SK-N-SH treated with all-trans-retinoic acid at 6 μM for 48 hours (cell line): ENCODE measurements at regions not wholly inside any gene's neighbourhood (a gene's known extent, or its start where the extent isn't known, plus 50 kb on each side); places are given as distances from the start of the nearest gene placed in this dataset.

Experiments
- ATAC-seq: fragments of 200-7000 bp; cut with Tn5 transposase; 3 replicates; pipeline ENCODE4 v1.9.1; 2020; ENCODE audit warnings: mild to moderate bottlenecking, moderate library complexity
- ARNTL ChIP-seq: fragments of 450-650 bp; formaldehyde crosslinking; IDR thresholded peaks from 2 replicates; pipeline ENCODE4 v1.5.0; 2020; ENCODE audit warnings: low read depth, mild to moderate bottlenecking, moderate library complexity, borderline replicate concordance
- BACH2 ChIP-seq: fragments of 250-450 bp; sonication (Bioruptor Pico); IDR thresholded peaks from 2 replicates; pipeline ENCODE4 v1.9.0; 2021; ENCODE audit warnings: mild to moderate bottlenecking, borderline replicate concordance
- CSDC2 ChIP-seq: fragments of 250-450 bp; sonication (Bioruptor Pico); IDR thresholded peaks from 2 replicates; pipeline ENCODE4 v1.5.0; 2020; ENCODE audit warnings: mild to moderate bottlenecking, moderate library complexity
- ESRRG ChIP-seq: fragments of 250-450 bp; sonication (Bioruptor Pico); IDR thresholded peaks from 2 replicates; pipeline ENCODE4 v1.6.1; 2021; ENCODE audit warnings: mild to moderate bottlenecking
- GLIS3 ChIP-seq: fragments of 250-450 bp; sonication (Bioruptor Pico); IDR thresholded peaks from 2 replicates; pipeline ENCODE4 v1.5.0; 2020; ENCODE audit warnings: mild to moderate bottlenecking, moderate library complexity
- ISL1 ChIP-seq: fragments of 250-450 bp; sonication (Bioruptor Pico); IDR thresholded peaks from 2 replicates; pipeline ENCODE4 v2.1.2; 2022; ENCODE audit warnings: mild to moderate bottlenecking, moderate library complexity
- OSR1 ChIP-seq: fragments of 250-450 bp; sonication (Bioruptor Pico); IDR thresholded peaks from 2 replicates; pipeline ENCODE4 v1.8.0; 2022; ENCODE audit warnings: moderate library complexity, mild to moderate bottlenecking, inconsistent platforms
- PPARA ChIP-seq: fragments of 250-450 bp; sonication (Bioruptor Pico); IDR thresholded peaks from 2 replicates; pipeline ENCODE4 v1.5.0; 2020; ENCODE audit warnings: mild to moderate bottlenecking, borderline replicate concordance
- RARB ChIP-seq: fragments of 250-450 bp; sonication (Bioruptor Pico); IDR thresholded peaks from 2 replicates; pipeline ENCODE4 v1.8.0; 2021; ENCODE audit warnings: mild to moderate bottlenecking, moderate library complexity
- SNAI2 ChIP-seq: fragments of 250-450 bp; sonication (Bioruptor Pico); IDR thresholded peaks from 2 replicates; pipeline ENCODE4 v1.5.0; 2020; ENCODE audit warnings: mild to moderate bottlenecking, moderate library complexity
- TCF4 ChIP-seq: fragments of 250-450 bp; sonication (Bioruptor Pico); IDR thresholded peaks from 2 replicates; pipeline ENCODE4 v1.8.0; 2021; ENCODE audit warnings: mild to moderate bottlenecking, moderate library complexity, borderline replicate concordance
- TOX ChIP-seq: fragments of 250-450 bp; sonication (Bioruptor Pico); IDR thresholded peaks from 2 replicates; pipeline ENCODE4 v1.8.0; 2021; ENCODE audit warnings: mild to moderate bottlenecking, moderate library complexity, borderline replicate concordance
- ZC3H10 ChIP-seq: fragments of 250-450 bp; sonication (Bioruptor Pico); IDR thresholded peaks from 2 replicates; pipeline ENCODE4 v1.5.1; 2021; ENCODE audit warnings: mild to moderate bottlenecking, moderate library complexity
- ZFP3 ChIP-seq: fragments of 250-450 bp; sonication (Bioruptor Pico); IDR thresholded peaks from 2 replicates; pipeline ENCODE4 v1.5.0; 2020; ENCODE audit warnings: mild to moderate bottlenecking, moderate library complexity
- ZFP30 ChIP-seq: fragments of 450-650 bp; formaldehyde crosslinking; IDR thresholded peaks from 2 replicates; pipeline ENCODE4 v1.5.0; 2022; ENCODE audit warnings: mild to moderate bottlenecking, moderate library complexity
- ZNF565 ChIP-seq: fragments of 450-650 bp; formaldehyde crosslinking; conservative IDR thresholded peaks from 2 replicates; pipeline ENCODE4 v1.5.0; 2020; ENCODE audit warnings: low read depth, mild to moderate bottlenecking, moderate library complexity
- ZNF70 ChIP-seq: fragments of 450-650 bp; formaldehyde crosslinking; IDR thresholded peaks from 2 replicates; pipeline ENCODE4 v1.5.0; 2020; ENCODE audit warnings: mild to moderate bottlenecking, moderate library complexity
- ZNF8 ChIP-seq: fragments of 450-650 bp; formaldehyde crosslinking; IDR thresholded peaks from 2 replicates; pipeline ENCODE4 v1.5.0; 2020; ENCODE audit warnings: mild to moderate bottlenecking, moderate library complexity
- TF ChIP-seq, protein P1 (sequence below): fragments of 250-450 bp; sonication (Bioruptor Pico); IDR thresholded peaks from 2 replicates; pipeline ENCODE4 v1.8.0; 2021; ENCODE audit warnings: low read depth, mild to moderate bottlenecking, moderate library complexity, borderline replicate concordance
- TF ChIP-seq, protein P2 (sequence below): fragments of 250-450 bp; sonication (Bioruptor Pico); IDR thresholded peaks from 2 replicates; pipeline ENCODE4 v1.8.0; 2020; ENCODE audit warnings: mild to moderate bottlenecking, moderate library complexity, borderline replicate concordance
- TF ChIP-seq, protein P3 (sequence below): fragments of 250-450 bp; sonication (Bioruptor Pico); IDR thresholded peaks from 2 replicates; pipeline ENCODE4 v1.5.1; 2020; ENCODE audit warnings: low read depth, mild to moderate bottlenecking, moderate library complexity
- TF ChIP-seq, protein P4 (sequence below): fragments of 250-450 bp; sonication (Bioruptor Pico); IDR thresholded peaks from 2 replicates; pipeline ENCODE4 v1.5.0; 2020; ENCODE audit warnings: mild to moderate bottlenecking, moderate library complexity
- TF ChIP-seq, protein P5 (sequence below): fragments of 250-450 bp; sonication (Bioruptor Pico); IDR thresholded peaks from 2 replicates; pipeline ENCODE4 v1.5.1; 2021; ENCODE audit warnings: mild to moderate bottlenecking, moderate library complexity

DNA sequence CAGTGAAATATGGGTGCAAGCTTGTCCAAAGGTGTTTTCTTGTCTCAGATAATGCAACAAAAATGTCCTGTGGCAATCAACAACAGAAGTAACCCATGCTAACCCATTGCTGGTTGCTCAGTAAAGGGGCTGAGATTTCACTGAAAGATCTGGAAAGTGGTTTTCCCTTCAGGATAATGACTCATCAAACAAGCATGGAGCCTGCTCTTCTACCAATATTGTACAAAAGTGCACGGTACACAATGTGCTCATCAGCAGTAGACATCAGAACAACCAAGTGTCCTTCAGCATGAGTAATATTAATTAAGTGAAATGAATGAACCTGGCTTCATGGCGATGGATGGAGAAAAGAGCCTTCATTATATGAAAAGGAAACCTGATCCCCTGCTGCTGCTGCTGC lies 287.1 kb upstream of the NEBL start:
- no peak for TF ChIP-seq ZFP3 (CRISPR knock-in tag)
- TF ChIP-seq ISL1 (CRISPR knock-in tag), result peak; percentile 61
- no peak for ATAC-seq

DNA sequence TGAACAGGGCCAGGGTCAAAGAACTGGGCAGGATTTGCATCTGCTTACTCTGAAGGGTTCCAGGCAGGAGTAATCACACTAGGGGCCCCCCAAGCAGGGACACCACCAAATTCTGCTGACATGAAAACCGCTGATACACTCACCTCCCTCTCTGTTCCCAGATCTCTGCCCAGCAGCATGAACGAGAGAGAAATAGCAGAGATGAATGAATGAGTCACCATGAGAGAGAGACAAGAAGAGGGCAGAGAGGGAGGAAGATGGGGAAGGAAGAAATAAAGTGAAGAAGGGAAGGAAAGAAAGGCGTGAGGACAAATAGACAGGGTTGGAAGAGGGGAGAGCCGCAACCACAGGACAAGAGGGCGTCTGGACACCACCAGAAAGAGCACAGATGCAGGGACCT lies 285.9 kb upstream of the NEBL start:
- no peak for ATAC-seq
- TF ChIP-seq ESRRG (CRISPR knock-in tag), result no peak
- no peak for TF ChIP-seq ISL1 (CRISPR knock-in tag)
- no peak for TF ChIP-seq RARB (CRISPR knock-in tag)
- no peak for TF ChIP-seq TCF4 (CRISPR knock-in tag)
- no peak for TF ChIP-seq BACH2 (CRISPR knock-in tag)
- TF ChIP-seq, protein P1, sequence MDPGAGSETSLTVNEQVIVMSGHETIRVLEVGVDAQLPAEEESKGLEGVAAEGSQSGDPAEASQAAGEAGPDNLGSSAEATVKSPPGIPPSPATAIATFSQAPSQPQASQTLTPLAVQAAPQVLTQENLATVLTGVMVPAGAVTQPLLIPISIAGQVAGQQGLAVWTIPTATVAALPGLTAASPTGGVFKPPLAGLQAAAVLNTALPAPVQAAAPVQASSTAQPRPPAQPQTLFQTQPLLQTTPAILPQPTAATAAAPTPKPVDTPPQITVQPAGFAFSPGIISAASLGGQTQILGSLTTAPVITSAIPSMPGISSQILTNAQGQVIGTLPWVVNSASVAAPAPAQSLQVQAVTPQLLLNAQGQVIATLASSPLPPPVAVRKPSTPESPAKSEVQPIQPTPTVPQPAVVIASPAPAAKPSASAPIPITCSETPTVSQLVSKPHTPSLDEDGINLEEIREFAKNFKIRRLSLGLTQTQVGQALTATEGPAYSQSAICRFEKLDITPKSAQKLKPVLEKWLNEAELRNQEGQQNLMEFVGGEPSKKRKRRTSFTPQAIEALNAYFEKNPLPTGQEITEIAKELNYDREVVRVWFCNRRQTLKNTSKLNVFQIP (CRISPR knock-in tag), result no peak
- no peak for TF ChIP-seq ZFP30 (CRISPR knock-in tag)
- no peak for TF ChIP-seq ZNF8 (CRISPR knock-in tag)
- TF ChIP-seq OSR1 (CRISPR knock-in tag), result no peak
- TF ChIP-seq ZNF565 (CRISPR knock-in tag), result no peak
- no peak for TF ChIP-seq ZC3H10 (CRISPR knock-in tag)
- TF ChIP-seq ZNF70 (CRISPR knock-in tag), result no peak
- no peak for TF ChIP-seq GLIS3
- TF ChIP-seq ARNTL, result no peak
- no peak for TF ChIP-seq ZFP3 (CRISPR knock-in tag)
- TF ChIP-seq, protein P2, sequence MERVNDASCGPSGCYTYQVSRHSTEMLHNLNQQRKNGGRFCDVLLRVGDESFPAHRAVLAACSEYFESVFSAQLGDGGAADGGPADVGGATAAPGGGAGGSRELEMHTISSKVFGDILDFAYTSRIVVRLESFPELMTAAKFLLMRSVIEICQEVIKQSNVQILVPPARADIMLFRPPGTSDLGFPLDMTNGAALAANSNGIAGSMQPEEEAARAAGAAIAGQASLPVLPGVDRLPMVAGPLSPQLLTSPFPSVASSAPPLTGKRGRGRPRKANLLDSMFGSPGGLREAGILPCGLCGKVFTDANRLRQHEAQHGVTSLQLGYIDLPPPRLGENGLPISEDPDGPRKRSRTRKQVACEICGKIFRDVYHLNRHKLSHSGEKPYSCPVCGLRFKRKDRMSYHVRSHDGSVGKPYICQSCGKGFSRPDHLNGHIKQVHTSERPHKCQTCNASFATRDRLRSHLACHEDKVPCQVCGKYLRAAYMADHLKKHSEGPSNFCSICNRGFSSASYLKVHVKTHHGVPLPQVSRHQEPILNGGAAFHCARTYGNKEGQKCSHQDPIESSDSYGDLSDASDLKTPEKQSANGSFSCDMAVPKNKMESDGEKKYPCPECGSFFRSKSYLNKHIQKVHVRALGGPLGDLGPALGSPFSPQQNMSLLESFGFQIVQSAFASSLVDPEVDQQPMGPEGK (CRISPR knock-in tag), result no peak

DNA sequence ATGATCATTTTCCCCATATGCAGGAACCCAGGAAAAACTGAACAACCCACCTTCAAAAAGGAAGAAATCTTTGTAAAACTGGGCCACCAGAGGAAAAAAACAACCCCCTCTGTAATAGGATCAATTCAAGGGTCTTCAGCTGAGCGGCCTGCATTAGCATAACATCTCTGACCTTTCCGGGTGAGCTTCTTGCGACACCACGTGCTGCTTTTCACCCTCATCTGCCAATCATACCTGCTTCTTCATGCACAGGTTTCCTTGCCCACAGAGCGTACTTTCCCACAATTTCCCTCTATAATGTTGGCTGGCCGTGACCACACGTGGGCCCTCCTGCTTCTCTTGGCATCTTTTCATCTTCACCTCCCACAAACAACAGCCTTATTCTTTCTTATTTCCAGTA lies 284.3 kb upstream of the NEBL start:
- no peak for TF ChIP-seq ZFP30 (CRISPR knock-in tag)
- TF ChIP-seq CSDC2 (CRISPR knock-in tag), result no peak
- no peak for TF ChIP-seq SNAI2
- no peak for TF ChIP-seq ARNTL
- no peak for TF ChIP-seq RARB (CRISPR knock-in tag)
- no peak for TF ChIP-seq OSR1 (CRISPR knock-in tag)
- TF ChIP-seq, protein P3, sequence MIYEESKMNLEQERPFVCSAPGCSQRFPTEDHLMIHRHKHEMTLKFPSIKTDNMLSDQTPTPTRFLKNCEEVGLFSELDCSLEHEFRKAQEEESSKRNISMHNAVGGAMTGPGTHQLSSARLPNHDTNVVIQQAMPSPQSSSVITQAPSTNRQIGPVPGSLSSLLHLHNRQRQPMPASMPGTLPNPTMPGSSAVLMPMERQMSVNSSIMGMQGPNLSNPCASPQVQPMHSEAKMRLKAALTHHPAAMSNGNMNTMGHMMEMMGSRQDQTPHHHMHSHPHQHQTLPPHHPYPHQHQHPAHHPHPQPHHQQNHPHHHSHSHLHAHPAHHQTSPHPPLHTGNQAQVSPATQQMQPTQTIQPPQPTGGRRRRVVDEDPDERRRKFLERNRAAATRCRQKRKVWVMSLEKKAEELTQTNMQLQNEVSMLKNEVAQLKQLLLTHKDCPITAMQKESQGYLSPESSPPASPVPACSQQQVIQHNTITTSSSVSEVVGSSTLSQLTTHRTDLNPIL (CRISPR knock-in tag), result no peak
- TF ChIP-seq ZNF565 (CRISPR knock-in tag), result no peak
- no peak for TF ChIP-seq ISL1 (CRISPR knock-in tag)
- no peak for TF ChIP-seq ESRRG (CRISPR knock-in tag)
- no peak for TF ChIP-seq GLIS3
- TF ChIP-seq TOX (CRISPR knock-in tag), result no peak
- TF ChIP-seq, protein P4, sequence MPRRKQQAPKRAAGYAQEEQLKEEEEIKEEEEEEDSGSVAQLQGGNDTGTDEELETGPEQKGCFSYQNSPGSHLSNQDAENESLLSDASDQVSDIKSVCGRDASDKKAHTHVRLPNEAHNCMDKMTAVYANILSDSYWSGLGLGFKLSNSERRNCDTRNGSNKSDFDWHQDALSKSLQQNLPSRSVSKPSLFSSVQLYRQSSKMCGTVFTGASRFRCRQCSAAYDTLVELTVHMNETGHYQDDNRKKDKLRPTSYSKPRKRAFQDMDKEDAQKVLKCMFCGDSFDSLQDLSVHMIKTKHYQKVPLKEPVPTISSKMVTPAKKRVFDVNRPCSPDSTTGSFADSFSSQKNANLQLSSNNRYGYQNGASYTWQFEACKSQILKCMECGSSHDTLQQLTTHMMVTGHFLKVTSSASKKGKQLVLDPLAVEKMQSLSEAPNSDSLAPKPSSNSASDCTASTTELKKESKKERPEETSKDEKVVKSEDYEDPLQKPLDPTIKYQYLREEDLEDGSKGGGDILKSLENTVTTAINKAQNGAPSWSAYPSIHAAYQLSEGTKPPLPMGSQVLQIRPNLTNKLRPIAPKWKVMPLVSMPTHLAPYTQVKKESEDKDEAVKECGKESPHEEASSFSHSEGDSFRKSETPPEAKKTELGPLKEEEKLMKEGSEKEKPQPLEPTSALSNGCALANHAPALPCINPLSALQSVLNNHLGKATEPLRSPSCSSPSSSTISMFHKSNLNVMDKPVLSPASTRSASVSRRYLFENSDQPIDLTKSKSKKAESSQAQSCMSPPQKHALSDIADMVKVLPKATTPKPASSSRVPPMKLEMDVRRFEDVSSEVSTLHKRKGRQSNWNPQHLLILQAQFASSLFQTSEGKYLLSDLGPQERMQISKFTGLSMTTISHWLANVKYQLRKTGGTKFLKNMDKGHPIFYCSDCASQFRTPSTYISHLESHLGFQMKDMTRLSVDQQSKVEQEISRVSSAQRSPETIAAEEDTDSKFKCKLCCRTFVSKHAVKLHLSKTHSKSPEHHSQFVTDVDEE (CRISPR knock-in tag), result no peak
- no peak for TF ChIP-seq ZNF8 (CRISPR knock-in tag)
- no peak for ATAC-seq

DNA sequence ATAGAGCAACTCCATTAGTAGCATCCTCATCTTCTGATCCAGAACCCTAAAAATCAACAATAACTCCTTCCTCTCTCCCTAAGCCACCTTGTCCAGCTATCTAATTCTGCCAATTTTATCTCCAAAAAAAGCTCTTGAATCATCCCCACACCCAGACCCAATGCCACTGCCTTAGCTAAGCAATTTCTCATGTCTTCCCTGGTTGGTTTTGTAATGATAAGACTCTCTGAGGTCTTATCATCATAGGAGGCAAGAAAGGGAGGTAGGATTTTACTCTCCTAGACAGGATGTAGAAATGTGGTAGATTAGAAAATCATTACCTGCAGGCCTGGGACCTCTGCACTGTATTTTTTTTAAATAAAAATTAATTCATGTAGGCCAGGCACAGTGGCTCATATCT lies 283.5 kb upstream of the NEBL start:
- ATAC-seq, result no peak
- TF ChIP-seq ISL1 (CRISPR knock-in tag), result no peak
- no peak for TF ChIP-seq RARB (CRISPR knock-in tag)
- no peak for TF ChIP-seq ZC3H10 (CRISPR knock-in tag)
- no peak for TF ChIP-seq TCF4 (CRISPR knock-in tag)
- TF ChIP-seq TOX (CRISPR knock-in tag), result no peak
- TF ChIP-seq OSR1 (CRISPR knock-in tag), result no peak
- TF ChIP-seq, protein P2 (CRISPR knock-in tag), result no peak
- TF ChIP-seq, protein P5, sequence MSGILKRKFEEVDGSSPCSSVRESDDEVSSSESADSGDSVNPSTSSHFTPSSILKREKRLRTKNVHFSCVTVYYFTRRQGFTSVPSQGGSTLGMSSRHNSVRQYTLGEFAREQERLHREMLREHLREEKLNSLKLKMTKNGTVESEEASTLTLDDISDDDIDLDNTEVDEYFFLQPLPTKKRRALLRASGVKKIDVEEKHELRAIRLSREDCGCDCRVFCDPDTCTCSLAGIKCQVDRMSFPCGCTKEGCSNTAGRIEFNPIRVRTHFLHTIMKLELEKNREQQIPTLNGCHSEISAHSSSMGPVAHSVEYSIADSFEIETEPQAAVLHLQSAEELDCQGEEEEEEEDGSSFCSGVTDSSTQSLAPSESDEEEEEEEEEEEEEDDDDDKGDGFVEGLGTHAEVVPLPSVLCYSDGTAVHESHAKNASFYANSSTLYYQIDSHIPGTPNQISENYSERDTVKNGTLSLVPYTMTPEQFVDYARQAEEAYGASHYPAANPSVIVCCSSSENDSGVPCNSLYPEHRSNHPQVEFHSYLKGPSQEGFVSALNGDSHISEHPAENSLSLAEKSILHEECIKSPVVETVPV, result no peak
- no peak for TF ChIP-seq ZNF565 (CRISPR knock-in tag)
- TF ChIP-seq SNAI2, result no peak
- TF ChIP-seq PPARA (CRISPR knock-in tag), result no peak
- TF ChIP-seq, protein P3 (CRISPR knock-in tag), result no peak
- no peak for TF ChIP-seq BACH2 (CRISPR knock-in tag)
- TF ChIP-seq ZNF8 (CRISPR knock-in tag), result no peak
- no peak for TF ChIP-seq ZNF70 (CRISPR knock-in tag)
- TF ChIP-seq ZFP3 (CRISPR knock-in tag), result no peak
